Stimulated activated CD8-positive, alpha-beta memory T cell treated with anti-CD3 and anti-CD28 coated beads, Interleukin-2, amount 100 ng/mL, for 1 hour (primary cell): ENCODE measurements at regions not wholly inside any gene's neighbourhood (a gene's known extent, or its start where the extent isn't known, plus 50 kb on each side); places are given as distances from the start of the nearest gene placed in this dataset.

Experiments used
- DNase-seq, 2 donors: peaks; one replicate each; pipeline ENCODE4 v3.0.0-alpha.2; 2020; ENCODE audit warnings: low read depth in 2 of 2

DNA sequence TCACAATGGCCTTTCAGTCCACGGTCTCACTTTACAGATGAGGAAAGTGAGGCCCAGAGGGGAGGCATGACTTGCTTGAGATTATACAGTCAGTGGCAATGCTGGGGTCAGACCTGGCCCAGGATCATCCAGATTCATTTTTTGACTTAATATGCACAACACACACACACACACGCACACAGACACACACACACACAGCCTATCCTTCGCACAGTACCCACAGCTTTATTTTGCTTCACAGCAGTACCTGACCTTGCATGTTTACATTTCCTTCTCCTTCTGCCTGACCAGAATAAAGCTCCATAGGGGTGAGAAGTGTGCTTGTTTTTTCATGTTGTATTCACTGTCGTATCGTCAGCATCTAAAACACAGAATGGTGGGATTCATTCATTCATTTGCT is 79.8 kb downstream of the VEGFA start:
- no peak for DNase-seq

DNA sequence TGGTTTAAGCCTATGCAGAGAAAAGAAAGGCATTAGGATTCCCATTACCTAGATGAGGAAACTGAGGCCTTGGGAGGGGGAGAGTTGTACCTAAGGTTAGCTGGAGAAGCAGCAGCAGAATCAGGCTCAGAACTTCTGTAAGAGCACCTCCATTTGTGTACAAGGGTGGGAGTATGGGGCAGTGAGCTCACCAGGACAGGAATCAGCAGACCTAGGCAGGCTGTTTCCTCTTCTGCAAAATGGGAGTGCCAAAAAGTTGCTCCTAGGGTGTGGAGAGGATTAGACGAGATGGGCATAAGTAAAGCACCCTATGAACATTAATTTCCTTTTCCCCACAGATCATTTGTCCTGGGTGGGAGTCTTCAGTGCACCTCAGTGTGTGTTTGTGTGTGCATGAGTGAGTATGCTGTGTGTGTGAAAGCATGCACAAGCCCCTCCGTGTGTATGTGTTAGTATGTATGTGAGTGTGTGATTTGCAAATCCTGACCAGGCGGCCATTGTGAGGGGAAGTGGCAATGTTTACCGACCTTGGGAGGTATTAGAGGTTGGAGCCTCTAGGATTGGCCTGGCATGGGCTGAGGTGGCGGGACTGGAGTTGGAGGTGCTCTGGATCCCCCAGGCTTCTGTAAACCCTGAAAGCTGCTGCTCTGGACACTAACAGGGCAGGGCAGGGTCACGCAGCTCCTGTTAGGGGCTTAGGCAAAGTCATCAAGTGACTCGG is 78.8 kb downstream of the VEGFA start:
- DNase-seq: no peak

GRCh38 chr6:43847741-43848630 is 78.0 kb downstream of the VEGFA start:
- DNase-seq: no peak

GRCh38 chr6:43846556-43846955 is 76.5 kb downstream of the VEGFA start:
- DNase-seq: no peak

DNA sequence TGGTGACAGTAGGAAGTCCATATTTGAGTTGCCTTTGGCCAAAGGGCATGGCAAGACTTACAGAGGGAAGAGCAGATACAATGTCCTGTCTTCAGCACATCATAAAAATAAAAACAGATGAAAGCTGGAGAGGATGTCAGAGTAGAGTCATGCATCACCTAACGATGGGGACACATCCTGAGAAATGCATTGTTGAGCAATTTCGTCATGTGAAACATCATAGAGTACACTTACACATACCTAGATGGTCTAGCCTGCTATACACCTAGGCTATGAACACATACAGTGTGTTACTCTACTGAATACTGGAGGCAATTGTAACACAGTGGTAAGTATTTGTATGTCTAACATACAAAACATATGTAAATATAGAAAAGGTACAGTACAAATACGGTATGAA is 75.6 kb downstream of the VEGFA start:
- DNase-seq: no peak

DNA sequence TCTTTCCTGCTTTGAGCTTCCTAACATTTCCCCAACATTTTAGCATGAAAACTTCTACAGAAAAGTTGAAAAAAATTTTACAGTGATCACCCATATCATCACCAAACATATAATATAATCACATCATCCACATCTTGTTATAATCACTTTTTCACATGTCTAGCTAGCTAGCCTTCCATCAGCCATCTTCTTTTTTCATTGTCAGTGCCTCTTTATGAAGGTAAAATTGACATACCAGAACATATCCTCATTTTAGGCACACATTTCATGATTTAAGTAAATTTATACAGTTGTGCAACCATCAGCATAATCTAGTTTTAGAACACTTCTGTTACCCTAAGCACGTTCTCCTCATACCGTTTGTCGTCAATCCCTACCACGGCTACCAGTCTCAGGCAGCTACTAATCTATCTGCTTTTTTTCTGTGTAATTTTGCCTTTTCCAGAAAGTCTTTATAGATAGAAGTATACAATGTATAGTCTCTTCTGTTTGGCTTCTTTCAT is 73.7 kb downstream of the VEGFA start:
- DNase-seq: no peak

- no peak for DNase-seq
These were observed 73.2 kb downstream of the VEGFA start for GRCh38 chr6:43843097-43843645.

DNA sequence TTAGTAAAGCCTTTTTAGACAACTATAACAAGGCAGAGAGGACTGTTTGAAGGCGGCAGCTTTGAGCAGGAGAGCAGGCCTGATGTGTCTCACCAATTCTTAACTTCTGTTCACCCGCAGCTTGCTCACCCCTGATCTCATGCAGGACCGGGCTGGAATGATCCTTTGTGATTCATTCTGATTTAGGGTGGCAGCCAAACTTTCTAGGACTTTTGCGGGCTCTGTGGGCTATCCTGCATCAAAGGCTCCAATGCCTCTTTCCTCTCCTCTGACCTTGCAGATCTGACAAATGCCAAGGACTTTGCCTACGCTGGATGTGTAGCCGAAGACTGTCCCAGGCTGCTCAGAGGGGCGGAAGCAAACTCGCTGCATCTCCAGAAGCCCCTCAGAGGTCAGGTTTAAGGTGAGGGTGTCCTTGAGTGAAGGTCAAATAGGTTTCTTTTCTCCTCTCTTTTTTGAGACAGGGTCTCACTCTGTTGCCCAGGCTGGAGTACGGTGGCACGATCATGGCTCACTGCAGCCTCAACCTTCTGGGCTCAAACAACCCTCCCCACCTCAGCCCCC is 72.3 kb downstream of the VEGFA start:
- DNase-seq: no peak

GRCh38 chr6:43840490-43841218 is 70.6 kb downstream of the VEGFA start:
- DNase-seq: no peak

DNA sequence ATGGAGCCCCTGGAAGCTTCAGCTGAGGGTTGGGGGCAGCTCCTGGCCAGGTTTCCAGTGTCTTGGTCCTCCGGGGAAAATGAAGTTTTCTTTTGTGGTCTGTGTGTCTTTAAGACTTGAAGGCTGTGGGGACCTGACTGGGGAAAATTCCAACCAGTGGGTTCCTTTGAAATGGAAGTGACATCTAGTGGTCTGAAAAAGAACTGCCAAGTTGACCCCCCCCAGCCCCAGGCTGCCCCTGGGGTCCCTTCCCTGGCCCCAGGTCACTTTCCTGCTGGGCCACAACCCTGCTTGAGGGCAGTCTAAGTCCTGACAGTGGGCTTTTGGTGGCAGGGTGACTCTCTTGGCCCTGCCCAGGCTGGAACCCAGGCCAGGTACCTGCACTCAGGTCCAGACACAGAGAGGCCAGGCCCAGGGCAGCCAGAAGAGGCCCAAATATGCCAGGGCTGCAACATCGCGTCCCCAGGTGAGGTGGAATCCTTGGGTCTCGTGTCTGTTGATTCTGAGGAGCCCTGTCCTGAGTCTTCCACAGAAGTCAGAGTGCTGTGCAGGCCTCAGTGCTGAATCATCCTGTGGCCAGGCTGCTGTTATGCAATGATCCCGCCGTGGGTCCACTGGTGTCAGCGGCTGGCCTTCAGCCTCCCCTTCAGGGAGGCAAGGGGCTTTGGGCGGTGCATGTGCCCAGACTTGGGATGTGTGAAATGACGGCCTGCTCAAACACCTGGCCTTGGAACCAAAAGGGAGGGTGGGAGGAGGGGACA is 68.4 kb downstream of the VEGFA start:
- no peak for DNase-seq

DNA sequence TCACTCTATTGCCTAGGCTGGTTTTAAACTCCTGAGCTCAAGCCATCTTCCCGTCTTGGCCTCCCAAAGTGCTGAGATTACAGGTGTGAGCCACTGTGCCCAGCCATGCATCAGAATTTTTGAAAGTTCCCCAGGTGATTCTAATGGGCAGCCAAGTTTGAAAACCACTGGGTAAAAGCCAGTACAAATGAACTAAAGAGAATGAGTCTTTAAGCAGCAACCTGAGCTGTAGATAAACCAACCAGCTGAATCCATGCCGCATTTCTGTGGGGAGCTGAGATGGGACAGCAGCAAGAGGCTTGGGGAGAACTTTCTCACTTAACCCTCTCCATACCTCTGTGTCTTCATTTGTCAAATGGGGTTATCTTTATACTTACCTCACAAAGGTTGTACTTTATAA is 67.5 kb downstream of the VEGFA start:
- DNase-seq: no peak

DNA sequence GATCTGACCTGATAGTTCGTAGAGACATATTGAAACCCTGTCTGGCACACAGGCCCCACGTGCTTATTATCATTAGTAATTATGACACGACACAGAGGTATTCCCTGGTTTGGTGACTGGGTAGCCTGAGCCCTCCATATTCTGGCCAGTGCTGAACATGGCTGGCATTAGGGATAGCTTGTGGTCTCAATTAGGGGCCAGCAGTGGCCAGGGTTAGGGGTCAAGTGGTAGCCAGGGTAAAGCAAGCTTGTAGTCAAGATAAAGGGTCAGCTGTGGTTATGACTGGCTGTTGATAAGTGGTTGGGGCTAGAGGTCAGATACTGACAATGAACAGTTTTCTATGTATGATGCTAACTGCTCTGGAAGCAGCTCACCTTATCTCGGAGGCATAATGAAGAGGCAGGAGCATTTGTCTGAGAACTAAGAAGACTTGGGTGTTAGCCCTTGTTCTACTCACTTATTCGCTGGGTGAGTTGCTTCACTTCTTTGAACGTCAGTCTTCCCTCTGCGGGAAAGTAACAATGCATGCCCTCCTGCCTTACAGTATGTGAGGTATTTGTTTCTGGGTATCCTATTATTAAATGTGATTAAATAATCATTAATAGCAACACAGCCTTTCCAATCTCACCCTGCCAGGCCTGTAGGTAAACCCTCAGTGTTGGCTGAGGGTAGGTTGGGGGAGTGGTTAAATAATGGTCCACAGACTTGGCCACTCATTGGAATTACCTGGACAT is 66.7 kb downstream of the VEGFA start:
- no peak for DNase-seq
